H1 (cell line): ENCODE measurements at regions not wholly inside any gene's neighbourhood (a gene's known extent, or its start where the extent isn't known, plus 50 kb on each side); places are given as distances from the start of the nearest gene placed in this dataset.

Experiments used
- CHD1 ChIP-seq: IDR thresholded peaks from 2 replicates; pipeline ENCODE4 v1.6.1; 2012; ENCODE audit warnings: low read depth, low read length, improper control_type of control experiment
- CTCF ChIP-seq, 3 experiments: IDR thresholded peaks; 1 replicate in 2 of 3; 2 replicates in 1 of 3; pipeline versions ENCODE4 v1.5.1 to v1.6.1; 2011; ENCODE audit warnings: low read length in 3 of 3, mild to moderate bottlenecking in 3 of 3, inconsistent platforms in 2 of 3, low read depth in 1 of 3, moderate library complexity in 1 of 3; ENCODE audit not compliant: insufficient read depth in 1 of 3; ENCODE audit errors: control extremely low read depth in 1 of 3
- EP300 ChIP-seq, 2 experiments: IDR thresholded peaks; 1 replicate in 1 of 2; 2 replicates in 1 of 2; pipeline ENCODE4 v1.6.1; 2011 to 2012; ENCODE audit warnings: low read depth in 2 of 2, low read length in 2 of 2, mild to moderate bottlenecking in 2 of 2, borderline replicate concordance in 1 of 2, inconsistent platforms in 1 of 2, moderate library complexity in 1 of 2
- KDM1A ChIP-seq: fragments of 200-600, 300-600 bp; sonication (generic); IDR thresholded peaks from 2 replicates; pipeline ENCODE4 v1.7.1; 2016; ENCODE audit warnings: mild to moderate bottlenecking, low read length, borderline replicate concordance
- MAFK ChIP-seq: IDR thresholded peaks from 2 replicates; pipeline ENCODE4 v1.6.1; 2012; ENCODE audit warnings: low read depth, mild to moderate bottlenecking, improper control_type of control experiment, low read length
- POLR2AphosphoS5 ChIP-seq: IDR thresholded peaks from 2 replicates; pipeline ENCODE4 v1.6.1; 2011; ENCODE audit warnings: low read depth, low read length
- POU5F1 ChIP-seq: IDR thresholded peaks from 2 replicates; pipeline ENCODE4 v1.6.1; 2011; ENCODE audit warnings: low read depth, mild to moderate bottlenecking, low read length, moderate library complexity
- RAD21 ChIP-seq, 2 experiments: IDR thresholded peaks in 1 of 2; conservative IDR thresholded peaks in 1 of 2; 2 replicates each; pipeline ENCODE4 v1.6.1; 2011; ENCODE audit warnings: low read depth in 2 of 2, low read length in 2 of 2, improper control_type of control experiment in 1 of 2, inconsistent platforms in 1 of 2, mild to moderate bottlenecking in 1 of 2, moderate library complexity in 1 of 2
- TBP ChIP-seq: IDR thresholded peaks from 2 replicates; pipeline ENCODE4 v1.6.1; 2011; ENCODE audit warnings: low read depth, low read length, improper control_type of control experiment
- TCF12 ChIP-seq: IDR thresholded peaks from 2 replicates; pipeline ENCODE4 v1.6.1; 2011; ENCODE audit warnings: low read depth, mild to moderate bottlenecking, low read length
- USF2 ChIP-seq: IDR thresholded peaks from 2 replicates; pipeline ENCODE4 v1.6.1; 2011; ENCODE audit warnings: low read length, improper control_type of control experiment

DNA sequence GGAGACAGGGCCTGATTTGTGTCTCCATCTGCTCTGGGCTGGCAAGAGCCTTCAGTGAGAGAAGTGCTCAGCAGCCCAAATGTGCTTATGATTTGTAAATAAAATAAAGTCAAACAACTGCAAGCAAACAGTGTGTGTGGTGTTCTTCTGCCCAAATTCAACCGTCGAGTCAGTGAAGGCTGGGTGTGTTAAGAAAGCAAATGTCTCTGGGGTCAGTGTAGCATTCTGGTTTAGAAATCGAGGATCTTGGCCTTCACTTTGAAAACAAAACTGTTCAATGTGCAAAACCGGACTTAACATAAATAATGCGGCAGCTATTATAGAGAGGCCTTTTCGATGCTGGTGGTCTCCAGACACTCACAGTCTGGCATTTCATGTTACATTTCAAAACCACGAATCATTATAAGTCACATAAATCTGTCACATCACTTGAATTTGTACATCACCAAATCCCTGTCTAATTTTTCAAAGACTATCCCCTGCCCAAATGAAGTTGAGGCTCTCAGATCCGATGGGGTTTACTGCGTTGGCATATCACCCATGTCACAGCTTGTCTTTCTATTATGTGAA, 158.6 kb upstream of the MYOCD start:
- TF ChIP-seq EP300 (IDR thresholded peaks at IDR 0.05; ENCODE audit: borderline replicate concordance in 1 of 2, low read depth in 2 of 2, low read length in 2 of 2) (no peak), USF2 (no peak), CTCF (IDR thresholded peaks at IDR 0.05; ENCODE audit: control extremely low read depth in 1 of 3, insufficient read depth in 1 of 3, low read depth in 1 of 3, low read length in 3 of 3) (no peak), POLR2AphosphoS5 (no peak), MAFK (no peak), TBP (no peak), POU5F1 (no peak), TCF12 (no peak), KDM1A (no peak), CHD1 (no peak), RAD21 (IDR thresholded peaks at IDR 0.05 in 1 of 2, conservative IDR thresholded peaks at IDR 0.05 in 1 of 2; ENCODE audit: low read depth in 2 of 2, low read length in 2 of 2) (no peak)
